ENCODE measurements at regions not wholly inside any gene's neighbourhood (a gene's known extent, or its start where the extent isn't known, plus 50 kb on each side); places are given as distances from the start of the nearest gene placed in this dataset.

GRCh38 chr11:116412118-116412889 is 360.5 kb downstream of the BUD13 start (continued):
- TF ChIP-seq AGO2 (optimal IDR thresholded peaks at IDR 0.05; ENCODE audit: low read depth, low read length) (no peak), YY1 (IDR thresholded peaks at IDR 0.05; ENCODE audit: insufficient read depth, insufficient replicate concordance, low read depth, low read length) (peak; percentile 59), MZF1 (CRISPR knock-in tag; IDR thresholded peaks at IDR 0.05; ENCODE audit: borderline replicate concordance) (no peak), ZBTB20 (CRISPR knock-in tag; IDR thresholded peaks at IDR 0.05; ENCODE audit: borderline replicate concordance, low read depth) (peak; percentile 88; the same call in 1 of the 2 replicates), CENPX (CRISPR knock-in tag; IDR thresholded peaks at IDR 0.05) (no peak), ATF4 (CRISPR knock-in tag; IDR thresholded peaks at IDR 0.05) (peak in 1 of 2 experiments; percentile 87; a peak in 2 of 4 replicates), BHLHE40 (IDR thresholded peaks at IDR 0.05; ENCODE audit: low read length) (peak; percentile 98), FOXJ3 (CRISPR knock-in tag; IDR thresholded peaks at IDR 0.05; ENCODE audit: borderline replicate concordance) (0 out of 2 replicates have a peak, but pooled peaks have one; percentile 40), ZNF775 (CRISPR knock-in tag; IDR thresholded peaks at IDR 0.05; ENCODE audit: borderline replicate concordance) (no peak), ZKSCAN8 (CRISPR knock-in tag; IDR thresholded peaks at IDR 0.05; ENCODE audit: borderline replicate concordance) (peak; percentile 36; the same call in 1 of the 2 replicates), ADNP (CRISPR knock-in tag; IDR thresholded peaks at IDR 0.05) (no peak), ZNF777 (CRISPR knock-in tag; IDR thresholded peaks at IDR 0.05) (no peak), DNMT1 (CRISPR knock-in tag; IDR thresholded peaks at IDR 0.05) (no peak), EHMT2 (IDR thresholded peaks at IDR 0.05; ENCODE audit: borderline replicate concordance, low read depth, low read length) (peak; percentile 71; the same call in 1 of the 2 replicates), MTA3 (CRISPR knock-in tag; IDR thresholded peaks at IDR 0.05) (no peak), GABPA (IDR thresholded peaks at IDR 0.05; ENCODE audit: low read depth, low read length) (no peak), GABPA (CRISPR knock-in tag; IDR thresholded peaks at IDR 0.05; ENCODE audit: low read depth) (peak; percentile 17; the same call in 1 of the 2 replicates), IRF2 (CRISPR knock-in tag; IDR thresholded peaks at IDR 0.05) (0 out of 2 replicates have a peak, but pooled peaks have one; percentile 19), ZNF784 (CRISPR knock-in tag; IDR thresholded peaks at IDR 0.05; ENCODE audit: borderline replicate concordance) (no peak), NFATC3 (CRISPR knock-in tag; IDR thresholded peaks at IDR 0.05) (no peak), ZNF138 (CRISPR knock-in tag; IDR thresholded peaks at IDR 0.05; ENCODE audit: low read depth) (no peak), HOMEZ (CRISPR knock-in tag; IDR thresholded peaks at IDR 0.05; ENCODE audit: low read depth) (peak; percentile 18; the same call in 1 of the 2 replicates), ZNF644 (CRISPR knock-in tag; IDR thresholded peaks at IDR 0.05; ENCODE audit: low read depth) (peak; percentile 93), MEIS2 (CRISPR knock-in tag; IDR thresholded peaks at IDR 0.05) (no peak), NCOA2 (CRISPR knock-in tag; IDR thresholded peaks at IDR 0.05) (peak; percentile 76), MXD1 (CRISPR knock-in tag; IDR thresholded peaks at IDR 0.05) (no peak), ZNF713 (CRISPR knock-in tag; IDR thresholded peaks at IDR 0.05) (no peak), HMG20A (CRISPR knock-in tag; IDR thresholded peaks at IDR 0.05; ENCODE audit: borderline replicate concordance) (peak; percentile 50; the same call in 1 of the 2 replicates), ZNF577 (CRISPR knock-in tag; IDR thresholded peaks at IDR 0.05; ENCODE audit: borderline replicate concordance, low read depth) (no peak)

All from HepG2 (cell line).